GM20000 (cell line): ENCODE measurements at regions not wholly inside any gene's neighbourhood (a gene's known extent, or its start where the extent isn't known, plus 50 kb on each side); places are given as distances from the start of the nearest gene placed in this dataset.

Source experiments
- DNase-seq: peaks from one replicate; pipeline ENCODE4 v3.0.0; 2012; ENCODE audit warnings: low spot score
- CTCF ChIP-seq: IDR thresholded peaks from 2 replicates; pipeline ENCODE4 v1.5.1; 2012; ENCODE audit warnings: mild to moderate bottlenecking, control low read depth; ENCODE audit errors: extremely low read depth, missing control alignments

- no peak for TF ChIP-seq CTCF
- DNase-seq: no peak
Measured at GRCh38 chr6:40744835-40745234, 157.7 kb upstream of the LRFN2 start.

- no peak for DNase-seq
- TF ChIP-seq CTCF: no peak
Measured at GRCh38 chr6:40743690-40744446, 156.7 kb upstream of the LRFN2 start.

- no peak for TF ChIP-seq CTCF
Measured at GRCh38 chr6:40743226-40743625, 156.1 kb upstream of the LRFN2 start.

GRCh38 chr6:40740518-40740917, 153.4 kb upstream of the LRFN2 start:
- TF ChIP-seq CTCF: no peak
- no peak for DNase-seq

More at GRCh38 chr6:40743226-40743625, 156.1 kb upstream of the LRFN2 start:
- DNase-seq: no peak

DNA sequence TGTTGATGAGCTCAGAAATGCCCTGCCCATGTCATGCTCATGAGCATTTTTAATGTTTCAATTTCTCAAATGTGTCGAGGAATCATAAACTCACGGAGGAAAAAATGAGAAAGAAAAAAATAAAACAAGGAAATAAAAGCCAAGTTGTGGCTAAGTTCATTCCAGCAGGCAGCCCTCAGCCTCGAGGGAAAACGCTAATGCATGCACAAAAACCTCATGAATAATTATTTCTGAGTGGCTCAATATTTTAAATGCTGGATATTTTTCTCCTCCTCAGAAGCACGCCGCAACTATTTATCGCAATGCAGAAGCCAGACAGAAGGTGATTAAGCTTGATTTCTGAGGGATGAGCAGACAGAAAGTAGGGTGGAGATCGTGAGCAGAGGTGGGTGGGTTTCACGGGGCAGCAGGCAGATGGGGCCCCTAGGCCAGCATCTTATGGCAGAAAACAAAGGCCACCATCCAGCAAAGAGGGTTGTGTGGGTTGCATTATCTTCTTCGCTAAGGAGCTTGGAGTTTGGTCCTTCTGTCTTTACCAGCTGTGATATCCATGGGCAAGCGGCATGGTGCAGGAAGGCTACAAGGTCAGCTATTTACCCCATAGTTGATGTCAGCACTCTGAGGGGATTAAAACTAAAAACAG, 151.5 kb upstream of the LRFN2 start:
- TF ChIP-seq CTCF: no peak
- no peak for DNase-seq

DNA sequence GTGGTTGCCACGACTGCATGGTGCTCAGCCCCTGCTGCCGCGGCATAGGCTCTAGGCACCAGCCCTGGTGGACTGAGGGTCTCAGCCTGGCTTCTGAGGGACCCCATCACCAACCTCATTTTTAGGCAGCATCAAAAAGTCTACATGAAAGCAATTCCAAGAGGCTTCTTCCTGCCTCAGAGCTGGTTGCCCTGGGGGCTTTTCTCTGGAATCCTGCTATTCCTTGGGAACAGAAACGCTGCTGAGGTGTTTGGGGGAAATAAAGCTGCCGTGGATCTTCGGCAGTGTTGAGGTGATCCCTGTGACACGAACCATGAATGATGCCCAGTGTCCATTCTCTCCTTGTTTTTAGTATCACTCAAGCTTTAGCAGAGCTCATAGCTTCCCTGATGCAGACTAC, 148.4 kb upstream of the LRFN2 start:
- DNase-seq: no peak
- TF ChIP-seq CTCF: no peak

GRCh38 chr6:40735121-40735520, 148.0 kb upstream of the LRFN2 start:
- no peak for TF ChIP-seq CTCF
- no peak for DNase-seq
